ENCODE measurements at regions not wholly inside any gene's neighbourhood (a gene's known extent, or its start where the extent isn't known, plus 50 kb on each side); places are given as distances from the start of the nearest gene placed in this dataset.

- no peak overlapping the region for H2AFZ ChIP-seq (ENCODE audit: low read depth, low read length, poor library complexity, severe bottlenecking)
- ChIA-PET POLR2A (no interaction called here), RAD21 (ENCODE audit: low non-redundant PET in 1 of 2, low total read pairs in 2 of 2, uncharacterized antibody in 2 of 2, unreplicated experiment in 2 of 2) (no interaction called here), CTCF (no interaction called here)
- no peaks in the 10 kb centered on the region for H3K9me3 ChIP-seq (ENCODE audit: control insufficient read depth in 1 of 2, insufficient read depth in 1 of 2, low read depth in 1 of 2, low read length in 2 of 2)
- H4K20me1 ChIP-seq (ENCODE audit: insufficient read depth) = no peaks in the 10 kb centered on the region
- BruUV-seq (replicated peaks) = no TSS peak
- no peak overlapping the region for H3K9ac ChIP-seq (ENCODE audit: low read length)
- H3K4me3 ChIP-seq (replicated peaks in 1 of 2; ENCODE audit: low read depth in 1 of 2, low read length in 2 of 2) = no peak overlapping the region
- ATAC-seq = no peak
- H3K4me2 ChIP-seq (ENCODE audit: low read length) = no peak overlapping the region
- intact Hi-C loops (cut with micrococcal nuclease) = no loop called here
- H3K27me3 ChIP-seq (ENCODE audit: insufficient read depth, low read length) = no peaks in the 10 kb centered on the region
- no peaks in the 10 kb centered on the region for H3K36me3 ChIP-seq (ENCODE audit: control insufficient read depth in 1 of 2, insufficient read depth in 2 of 2, low read length in 2 of 2)
- TF ChIP-seq ZBTB33 (IDR thresholded peaks at IDR 0.05; ENCODE audit: extremely low read depth, insufficient replicate concordance, low read length) = no peak
- TF ChIP-seq SP1 (IDR thresholded peaks at IDR 0.05; ENCODE audit: low read depth) = no peak
- no peak for TF ChIP-seq ELF1 (IDR thresholded peaks at IDR 0.05; ENCODE audit: borderline replicate concordance, low read depth)
- TF ChIP-seq MAX (IDR thresholded peaks at IDR 0.05) = no peak
- TF ChIP-seq SRF (IDR thresholded peaks at IDR 0.05; ENCODE audit: low read depth) = no peak
- TF ChIP-seq RAD21 (IDR thresholded peaks at IDR 0.05; ENCODE audit: low read depth) = no peak
- no peak for TF ChIP-seq POLR2A (IDR thresholded peaks at IDR 0.05; ENCODE audit: borderline replicate concordance, extremely low read depth, insufficient read depth, insufficient read length)
- H3K4me1 ChIP-seq (ENCODE audit: control insufficient read depth in 1 of 2, insufficient read depth in 2 of 2, low read length in 2 of 2) = no peaks in the 10 kb centered on the region
- H3K27ac ChIP-seq (ENCODE audit: low read depth, low read length) = no peak overlapping the region
- H3K9me2 ChIP-seq (ENCODE audit: insufficient read depth) = no peaks in the 10 kb centered on the region
- no peaks in the 10 kb centered on the region for H3K79me2 ChIP-seq (ENCODE audit: insufficient read depth, low read length)
- no peak for DNase-seq (ENCODE audit: low read depth, low spot score)
Observed at GRCh38 chr11:16527525-16528246, 171.3 kb upstream of the SOX6 start.

- ATAC-seq (no peak), DNase-seq (ENCODE audit: low read depth, low spot score) (no peak)
- RAD21 ChIA-PET (ENCODE audit: low non-redundant PET in 1 of 2, low total read pairs in 2 of 2, uncharacterized antibody in 2 of 2, unreplicated experiment in 2 of 2) = no interaction called here
- Histone ChIP-seq H4K20me1 (ENCODE audit: insufficient read depth) (no peaks in the 10 kb centered on the region), H3K4me1 (ENCODE audit: control insufficient read depth in 1 of 2, insufficient read depth in 2 of 2, low read length in 2 of 2) (no peaks in the 10 kb centered on the region), H3K9me3 (ENCODE audit: control insufficient read depth in 1 of 2, insufficient read depth in 1 of 2, low read depth in 1 of 2, low read length in 2 of 2) (no peaks in the 10 kb centered on the region), H2AFZ (ENCODE audit: low read depth, low read length, poor library complexity, severe bottlenecking) (no peak overlapping the region), H3K36me3 (ENCODE audit: control insufficient read depth in 1 of 2, insufficient read depth in 2 of 2, low read length in 2 of 2) (no peaks in the 10 kb centered on the region), H3K9ac (ENCODE audit: low read length) (no peak overlapping the region), H3K4me3 (replicated peaks in 1 of 2; ENCODE audit: low read depth in 1 of 2, low read length in 2 of 2) (no peak overlapping the region), H3K9me2 (ENCODE audit: insufficient read depth) (no peaks in the 10 kb centered on the region), H3K79me2 (ENCODE audit: insufficient read depth, low read length) (no peaks in the 10 kb centered on the region), H3K27ac (ENCODE audit: low read depth, low read length) (no peak overlapping the region), H3K4me2 (ENCODE audit: low read length) (no peak overlapping the region), H3K27me3 (ENCODE audit: insufficient read depth, low read length) (no peaks in the 10 kb centered on the region)
- CTCF ChIA-PET = no interaction called here
- intact Hi-C loops (cut with micrococcal nuclease) = no loop called here
- BruUV-seq (replicated peaks) = no TSS peak
- TF ChIP-seq POLR2AphosphoS5 (IDR thresholded peaks at IDR 0.05; ENCODE audit: low read depth, low read length) = no peak
- no peak for TF ChIP-seq ZNF274 (IDR thresholded peaks at IDR 0.05; ENCODE audit: low read depth, low read length)
- TF ChIP-seq RAD21 (IDR thresholded peaks at IDR 0.05; ENCODE audit: low read depth) = no peak
- TF ChIP-seq ZFX (IDR thresholded peaks at IDR 0.05) = no peak
- TF ChIP-seq ELF1 (IDR thresholded peaks at IDR 0.05; ENCODE audit: borderline replicate concordance, low read depth) = no peak
- TF ChIP-seq CBX3 (IDR thresholded peaks at IDR 0.05; ENCODE audit: low read depth) = no peak
- no peak for TF ChIP-seq ZBTB33 (IDR thresholded peaks at IDR 0.05; ENCODE audit: extremely low read depth, insufficient replicate concordance, low read length)
- TF ChIP-seq ATF3 (IDR thresholded peaks at IDR 0.05) = no peak
- TF ChIP-seq EZH2 (IDR thresholded peaks at IDR 0.05) = no peak
- no peak for TF ChIP-seq EGR1 (IDR thresholded peaks at IDR 0.05; ENCODE audit: low read depth)
- no peak for TF ChIP-seq SRF (IDR thresholded peaks at IDR 0.05; ENCODE audit: low read depth)
- no peak for TF ChIP-seq POLR2A (IDR thresholded peaks at IDR 0.05; ENCODE audit: borderline replicate concordance, extremely low read depth, insufficient read depth, insufficient read length)
- no peak for TF ChIP-seq SP1 (IDR thresholded peaks at IDR 0.05; ENCODE audit: low read depth)
- TF ChIP-seq MAX (IDR thresholded peaks at IDR 0.05) = no peak
- POLR2A ChIA-PET = no interaction called here
Observed at GRCh38 chr11:16526947-16527346, 170.6 kb upstream of the SOX6 start.

Measured in HCT116 (cell line).